ENCODE measurements at regions not wholly inside any gene's neighbourhood (a gene's known extent, or its start where the extent isn't known, plus 50 kb on each side); places are given as distances from the start of the nearest gene placed in this dataset.

DNA sequence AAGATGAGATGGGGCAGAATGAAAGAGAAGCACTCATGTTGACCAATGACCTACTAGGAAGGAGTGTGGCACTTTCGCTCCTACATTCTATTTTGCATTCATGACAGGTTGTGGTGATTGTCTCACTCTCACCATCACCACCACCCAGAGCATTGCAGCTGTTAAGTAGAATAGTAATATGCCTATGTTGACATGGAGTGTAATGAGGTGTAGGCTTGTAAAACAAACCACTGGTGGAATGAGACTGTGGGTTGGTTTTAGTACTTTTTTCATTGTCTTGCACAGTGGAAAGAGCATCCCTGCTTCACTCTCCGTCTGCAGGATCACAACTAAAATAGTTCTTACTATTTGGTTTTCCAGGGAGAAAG lies 516.7 kb downstream of the NTRK2 start:
- TF ChIP-seq, protein P1, sequence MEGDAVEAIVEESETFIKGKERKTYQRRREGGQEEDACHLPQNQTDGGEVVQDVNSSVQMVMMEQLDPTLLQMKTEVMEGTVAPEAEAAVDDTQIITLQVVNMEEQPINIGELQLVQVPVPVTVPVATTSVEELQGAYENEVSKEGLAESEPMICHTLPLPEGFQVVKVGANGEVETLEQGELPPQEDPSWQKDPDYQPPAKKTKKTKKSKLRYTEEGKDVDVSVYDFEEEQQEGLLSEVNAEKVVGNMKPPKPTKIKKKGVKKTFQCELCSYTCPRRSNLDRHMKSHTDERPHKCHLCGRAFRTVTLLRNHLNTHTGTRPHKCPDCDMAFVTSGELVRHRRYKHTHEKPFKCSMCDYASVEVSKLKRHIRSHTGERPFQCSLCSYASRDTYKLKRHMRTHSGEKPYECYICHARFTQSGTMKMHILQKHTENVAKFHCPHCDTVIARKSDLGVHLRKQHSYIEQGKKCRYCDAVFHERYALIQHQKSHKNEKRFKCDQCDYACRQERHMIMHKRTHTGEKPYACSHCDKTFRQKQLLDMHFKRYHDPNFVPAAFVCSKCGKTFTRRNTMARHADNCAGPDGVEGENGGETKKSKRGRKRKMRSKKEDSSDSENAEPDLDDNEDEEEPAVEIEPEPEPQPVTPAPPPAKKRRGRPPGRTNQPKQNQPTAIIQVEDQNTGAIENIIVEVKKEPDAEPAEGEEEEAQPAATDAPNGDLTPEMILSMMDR (IDR thresholded peaks at IDR 0.05; ENCODE audit: borderline replicate concordance, extremely low read depth, low read length, poor library complexity, severe bottlenecking), result no peak
- TF ChIP-seq EZH2 (IDR thresholded peaks at IDR 0.05; ENCODE audit: borderline replicate concordance, low read depth, low read length, severe bottlenecking), result no peak

All from DND-41 (cell line).